ENCODE measurements at regions not wholly inside any gene's neighbourhood (a gene's known extent, or its start where the extent isn't known, plus 50 kb on each side); places are given as distances from the start of the nearest gene placed in this dataset.

GRCh38 chr6:93586306-93586705, 166.9 kb upstream of the EPHA7 start:
- Histone ChIP-seq H3K4ac (ENCODE audit: low read depth, low read length) (no peak overlapping the region), H2AK5ac (ENCODE audit: low read length) (no peak overlapping the region), H2BK5ac (ENCODE audit: low read depth, low read length, poor library complexity) (no peak overlapping the region), H3K79me1 (ENCODE audit: low read length) (no peaks in the 10 kb centered on the region), H4K12ac (ENCODE audit: low read depth, low read length) (no peak overlapping the region), H4K8ac (ENCODE audit: low read depth, low read length) (no peak overlapping the region), H3K9ac (ENCODE audit: low read length) (no peak overlapping the region), H3K27ac (ENCODE audit: low read depth, low read length) (no peak overlapping the region), H2AFZ (ENCODE audit: insufficient read depth, low read length, poor library complexity) (no peak overlapping the region), H2BK120ac (ENCODE audit: insufficient read depth, low read length, poor library complexity) (no peak overlapping the region), H3K36me3 (ENCODE audit: control insufficient read depth in 1 of 2, insufficient read depth in 2 of 2, low read length in 2 of 2) (no peaks in the 10 kb centered on the region), H3K18ac (ENCODE audit: low read length) (no peak overlapping the region), H3K79me2 (ENCODE audit: control insufficient read depth, insufficient read depth, low read length, poor library complexity) (no peaks in the 10 kb centered on the region), H2BK12ac (ENCODE audit: low read length) (no peak overlapping the region), H3K14ac (ENCODE audit: low read length) (no peak overlapping the region), H3K27me3 (ENCODE audit: insufficient read depth, low read length) (no peaks in the 10 kb centered on the region), H3K4me3 (ENCODE audit: low read depth, low read length) (no peak overlapping the region), H3K4me1 (ENCODE audit: control insufficient read depth in 1 of 2, insufficient read depth in 2 of 2, low read length in 2 of 2) (no peaks in the 10 kb centered on the region), H3K4me2 (ENCODE audit: low read length) (no peak overlapping the region), H4K91ac (ENCODE audit: low read depth, low read length) (no peak overlapping the region), H3K23ac (ENCODE audit: low read length) (no peak overlapping the region), H3K9me3 (ENCODE audit: insufficient read depth, low read depth, low read length) (no peaks in the 10 kb centered on the region)
- no peak for DNase-seq
- WGBS (ENCODE audit: extremely low coverage, insufficient coverage, insufficient read length): no CpG with 5 or more reads among the region's 1 CpG

GRCh38 chr6:93584300-93584699, 164.9 kb upstream of the EPHA7 start:
- Histone ChIP-seq H3K27ac (ENCODE audit: low read depth, low read length) (no peak overlapping the region), H3K9me3 (ENCODE audit: insufficient read depth, low read depth, low read length) (no peaks in the 10 kb centered on the region), H3K18ac (ENCODE audit: low read length) (no peak overlapping the region), H3K14ac (ENCODE audit: low read length) (no peak overlapping the region), H3K4ac (ENCODE audit: low read depth, low read length) (no peak overlapping the region), H3K4me2 (ENCODE audit: low read length) (no peak overlapping the region), H3K79me2 (ENCODE audit: control insufficient read depth, insufficient read depth, low read length, poor library complexity) (no peaks in the 10 kb centered on the region), H4K91ac (ENCODE audit: low read depth, low read length) (no peak overlapping the region), H2AFZ (ENCODE audit: insufficient read depth, low read length, poor library complexity) (no peak overlapping the region), H3K9ac (ENCODE audit: low read length) (no peak overlapping the region), H3K4me3 (ENCODE audit: low read depth, low read length) (no peak overlapping the region), H4K12ac (ENCODE audit: low read depth, low read length) (no peak overlapping the region), H2BK120ac (ENCODE audit: insufficient read depth, low read length, poor library complexity) (no peak overlapping the region), H2AK5ac (ENCODE audit: low read length) (no peak overlapping the region), H4K8ac (ENCODE audit: low read depth, low read length) (no peak overlapping the region), H3K27me3 (ENCODE audit: insufficient read depth, low read length) (no peaks in the 10 kb centered on the region), H3K36me3 (ENCODE audit: control insufficient read depth in 1 of 2, insufficient read depth in 2 of 2, low read length in 2 of 2) (no peaks in the 10 kb centered on the region), H3K4me1 (ENCODE audit: control insufficient read depth in 1 of 2, insufficient read depth in 2 of 2, low read length in 2 of 2) (no peaks in the 10 kb centered on the region), H2BK12ac (ENCODE audit: low read length) (no peak overlapping the region), H2BK5ac (ENCODE audit: low read depth, low read length, poor library complexity) (no peak overlapping the region), H3K79me1 (ENCODE audit: low read length) (no peaks in the 10 kb centered on the region), H3K23ac (ENCODE audit: low read length) (no peak overlapping the region)
- DNase-seq: no peak

DNA sequence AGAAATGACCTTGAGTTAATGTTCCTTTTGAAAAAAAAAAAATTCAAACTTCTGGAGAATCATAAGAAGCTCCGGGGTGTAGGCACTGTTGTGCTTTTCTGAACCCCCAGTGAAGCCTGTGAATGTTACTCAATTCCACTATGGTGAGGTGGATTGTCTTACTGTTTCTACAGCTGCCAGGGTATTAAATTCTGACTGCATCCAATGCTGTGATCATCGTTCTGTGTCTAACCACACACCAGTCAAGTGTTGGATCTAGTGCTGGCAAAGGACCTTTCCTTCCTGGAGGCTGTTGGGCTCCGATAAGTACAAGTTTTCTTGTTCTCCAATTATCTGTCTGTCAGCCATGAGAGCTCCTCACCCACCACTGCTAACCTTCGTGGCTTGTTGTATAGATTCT, 162.0 kb upstream of the EPHA7 start:
- H3K4me3 ChIP-seq (ENCODE audit: low read depth, low read length): no peak overlapping the region
- H3K18ac ChIP-seq (ENCODE audit: low read length): no peak overlapping the region
- no peaks in the 10 kb centered on the region for H3K27me3 ChIP-seq (ENCODE audit: insufficient read depth, low read length)
- DNase-seq: no peak
- H3K36me3 ChIP-seq (ENCODE audit: control insufficient read depth in 1 of 2, insufficient read depth in 2 of 2, low read length in 2 of 2): no peaks in the 10 kb centered on the region
- H2BK5ac ChIP-seq (ENCODE audit: low read depth, low read length, poor library complexity): peak overlapping the region; percentile 31
- H3K79me1 ChIP-seq (ENCODE audit: low read length): no peaks in the 10 kb centered on the region
- H4K12ac ChIP-seq (ENCODE audit: low read depth, low read length): no peak overlapping the region
- no peak overlapping the region for H3K4ac ChIP-seq (ENCODE audit: low read depth, low read length)
- H3K9ac ChIP-seq (ENCODE audit: low read length): no peak overlapping the region
- H4K91ac ChIP-seq (ENCODE audit: low read depth, low read length): no peak overlapping the region
- no peak overlapping the region for H3K14ac ChIP-seq (ENCODE audit: low read length)
- H3K79me2 ChIP-seq (ENCODE audit: control insufficient read depth, insufficient read depth, low read length, poor library complexity): no peaks in the 10 kb centered on the region
- no peak overlapping the region for H2BK120ac ChIP-seq (ENCODE audit: insufficient read depth, low read length, poor library complexity)
- H4K8ac ChIP-seq (ENCODE audit: low read depth, low read length): peak overlapping the region; percentile 28
- no peak overlapping the region for H2AK5ac ChIP-seq (ENCODE audit: low read length)
- H3K27ac ChIP-seq (ENCODE audit: low read depth, low read length): no peak overlapping the region
- H3K4me1 ChIP-seq (ENCODE audit: control insufficient read depth in 1 of 2, insufficient read depth in 2 of 2, low read length in 2 of 2): no peaks in the 10 kb centered on the region
- no peak overlapping the region for H2BK12ac ChIP-seq (ENCODE audit: low read length)
- H3K4me2 ChIP-seq (ENCODE audit: low read length): no peak overlapping the region
- H3K9me3 ChIP-seq (ENCODE audit: insufficient read depth, low read depth, low read length): no peaks in the 10 kb centered on the region
- no CpG with 5 or more reads among the region's 4 CpGs for WGBS (ENCODE audit: extremely low coverage, insufficient coverage, insufficient read length)
- H3K23ac ChIP-seq (ENCODE audit: low read length): no peak overlapping the region
- no peak overlapping the region for H2AFZ ChIP-seq (ENCODE audit: insufficient read depth, low read length, poor library complexity)

DNA sequence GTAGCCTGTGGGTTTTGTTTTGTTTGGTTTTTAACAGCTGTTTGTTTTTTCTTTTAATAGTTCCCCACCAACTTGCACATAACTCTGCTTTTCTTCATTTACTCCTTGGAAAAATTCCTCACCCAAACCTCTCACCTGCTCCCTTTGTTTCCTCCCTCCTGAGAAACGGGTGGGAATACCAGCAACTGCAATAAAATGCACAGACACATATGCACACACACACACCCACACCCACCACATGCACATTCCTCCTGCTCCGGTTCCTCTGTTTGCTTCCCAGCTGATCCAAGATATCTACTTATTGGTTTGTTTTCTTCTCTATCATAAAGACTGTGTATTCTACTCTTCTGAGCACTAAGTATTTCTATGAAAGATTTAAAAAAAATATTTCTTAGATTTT, 161.1 kb upstream of the EPHA7 start:
- DNase-seq: no peak
- H4K8ac ChIP-seq (ENCODE audit: low read depth, low read length): no peak overlapping the region
- no peak overlapping the region for H3K18ac ChIP-seq (ENCODE audit: low read length)
- no peak overlapping the region for H2BK12ac ChIP-seq (ENCODE audit: low read length)
- no peak overlapping the region for H2BK5ac ChIP-seq (ENCODE audit: low read depth, low read length, poor library complexity)
- H3K9me3 ChIP-seq (ENCODE audit: insufficient read depth, low read depth, low read length): no peaks in the 10 kb centered on the region
- H3K4me3 ChIP-seq (ENCODE audit: low read depth, low read length): no peak overlapping the region
- H3K14ac ChIP-seq (ENCODE audit: low read length): no peak overlapping the region
- no peak overlapping the region for H3K23ac ChIP-seq (ENCODE audit: low read length)
- no peak overlapping the region for H2AK5ac ChIP-seq (ENCODE audit: low read length)
- H2AFZ ChIP-seq (ENCODE audit: insufficient read depth, low read length, poor library complexity): no peak overlapping the region
- H4K91ac ChIP-seq (ENCODE audit: low read depth, low read length): no peak overlapping the region
- WGBS (ENCODE audit: extremely low coverage, insufficient coverage, insufficient read length): no CpG with 5 or more reads among the region's 2 CpGs
- H2BK120ac ChIP-seq (ENCODE audit: insufficient read depth, low read length, poor library complexity): no peak overlapping the region
- no peaks in the 10 kb centered on the region for H3K36me3 ChIP-seq (ENCODE audit: control insufficient read depth in 1 of 2, insufficient read depth in 2 of 2, low read length in 2 of 2)
- H3K9ac ChIP-seq (ENCODE audit: low read length): no peak overlapping the region
- H3K27ac ChIP-seq (ENCODE audit: low read depth, low read length): no peak overlapping the region
- H3K4ac ChIP-seq (ENCODE audit: low read depth, low read length): no peak overlapping the region
- no peaks in the 10 kb centered on the region for H3K79me2 ChIP-seq (ENCODE audit: control insufficient read depth, insufficient read depth, low read length, poor library complexity)
- no peaks in the 10 kb centered on the region for H3K79me1 ChIP-seq (ENCODE audit: low read length)
- no peak overlapping the region for H4K12ac ChIP-seq (ENCODE audit: low read depth, low read length)
- no peaks in the 10 kb centered on the region for H3K4me1 ChIP-seq (ENCODE audit: control insufficient read depth in 1 of 2, insufficient read depth in 2 of 2, low read length in 2 of 2)
- no peaks in the 10 kb centered on the region for H3K27me3 ChIP-seq (ENCODE audit: insufficient read depth, low read length)
- H3K4me2 ChIP-seq (ENCODE audit: low read length): no peak overlapping the region

Measured in trophoblast cell (in vitro differentiated cells and primary cell).